Stimulated activated CD8-positive, alpha-beta memory T cell treated with anti-CD3 and anti-CD28 coated beads, Interleukin-15, amount 100 ng/mL, for 1 hour (primary cell): ENCODE measurements at regions not wholly inside any gene's neighbourhood (a gene's known extent, or its start where the extent isn't known, plus 50 kb on each side); places are given as distances from the start of the nearest gene placed in this dataset.

ENCODE experiments used
- DNase-seq: peaks from one replicate; pipeline ENCODE4 v3.0.0-alpha.2; 2020; ENCODE audit warnings: low read depth

DNA sequence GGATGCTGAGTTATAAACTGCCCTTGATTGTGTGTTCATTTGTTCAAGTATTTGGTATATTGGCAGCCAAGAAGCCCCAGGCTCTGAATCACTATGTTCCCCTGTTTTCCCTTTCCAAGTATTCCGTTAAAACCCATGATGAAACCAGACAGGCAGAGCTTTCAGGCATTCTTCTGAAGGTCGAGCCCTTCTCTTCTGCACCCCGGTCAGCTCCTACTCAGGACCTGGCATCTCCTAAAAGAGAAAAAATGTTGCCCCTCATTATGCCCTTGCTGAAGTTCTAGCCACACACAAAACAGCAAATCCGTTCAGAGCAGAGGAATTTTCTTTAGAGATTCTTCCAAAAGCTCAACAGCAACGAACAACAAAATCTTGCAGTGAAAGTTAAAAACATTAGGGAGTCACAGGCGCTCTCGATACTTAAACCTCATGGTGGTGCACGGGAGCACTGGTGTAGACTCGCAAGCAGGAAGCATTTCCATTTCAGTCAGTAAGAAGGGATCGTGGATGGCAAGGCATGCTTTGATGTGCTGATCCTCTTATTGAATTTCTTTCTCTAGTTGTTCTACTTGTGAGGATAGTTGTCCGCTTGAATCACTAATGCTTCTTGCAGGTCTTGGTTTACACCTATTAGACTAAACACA lies 264.9 kb downstream of the SKIDA1 start:
- DNase-seq, result no peak

- no peak for DNase-seq
Measured at GRCh38 chr10:21260066-21260465, 265.4 kb downstream of the SKIDA1 start.

GRCh38 chr10:21257919-21258318 lies 267.6 kb downstream of the SKIDA1 start:
- DNase-seq, result no peak

- DNase-seq, result no peak
Measured at GRCh38 chr10:21257191-21257590, 268.3 kb downstream of the SKIDA1 start.

DNA sequence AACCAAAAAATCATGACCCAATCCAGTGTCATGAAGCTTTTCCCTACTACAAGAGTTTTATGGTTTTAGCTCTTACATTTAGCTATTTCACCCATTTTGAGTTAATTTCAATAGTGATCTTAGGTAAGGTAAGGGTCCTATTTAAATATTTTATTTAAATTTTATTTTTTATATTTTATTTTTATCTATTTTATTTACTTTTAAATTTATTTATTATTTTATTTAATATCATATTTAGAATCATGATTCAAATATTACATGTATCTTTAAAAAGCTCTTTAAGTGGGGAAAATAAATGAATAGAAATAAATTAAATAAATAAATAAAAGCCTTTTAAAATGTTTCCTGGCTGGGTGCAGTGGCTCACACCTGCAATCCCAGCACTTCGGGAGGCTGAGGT lies 276.0 kb downstream of the SKIDA1 start:
- no peak for DNase-seq

- no peak for DNase-seq
Measured at GRCh38 chr10:21247592-21247991, 277.9 kb downstream of the SKIDA1 start.

DNA sequence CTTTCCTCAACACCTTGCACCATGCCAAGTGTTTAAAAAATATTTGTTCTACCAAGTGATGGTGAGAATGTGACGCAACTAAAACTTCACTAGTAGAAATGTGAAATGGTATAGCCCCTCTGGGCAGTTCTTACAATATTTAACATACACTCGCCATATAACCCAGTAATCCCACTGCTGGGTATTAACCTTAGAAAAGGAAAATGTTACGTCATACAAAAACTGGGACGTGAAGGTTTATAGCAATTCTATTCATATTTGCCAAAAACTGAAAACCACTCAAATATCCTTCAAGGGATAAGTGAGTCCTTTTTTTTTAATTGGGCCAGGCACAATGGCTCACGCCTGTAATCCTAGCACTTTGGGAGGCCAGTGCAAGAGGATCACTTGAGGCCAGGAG lies 279.3 kb downstream of the SKIDA1 start:
- no peak for DNase-seq

- DNase-seq, result no peak
Measured at GRCh38 chr10:21243748-21244257, 281.7 kb downstream of the SKIDA1 start.

DNA sequence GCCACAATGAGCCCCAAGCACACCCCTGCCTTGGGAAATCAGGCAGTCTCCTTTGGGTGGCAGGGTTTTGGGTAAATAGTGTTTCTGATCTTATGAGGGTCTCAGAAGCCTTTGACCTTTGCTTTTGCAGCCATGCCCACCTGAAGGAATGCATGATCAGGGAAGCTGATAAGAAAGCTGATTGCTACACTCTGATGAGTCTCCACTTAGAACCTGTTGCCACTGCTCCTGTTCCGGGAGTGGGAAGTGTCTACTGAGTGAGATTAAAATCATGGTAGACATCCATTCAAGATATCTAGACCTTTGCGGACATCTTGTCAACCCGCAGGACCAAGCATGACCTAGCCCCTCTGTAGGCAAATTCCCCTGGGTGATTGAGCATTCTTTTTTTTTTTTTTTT lies 282.6 kb downstream of the SKIDA1 start:
- no peak for DNase-seq

- DNase-seq, result no peak
Measured at GRCh38 chr10:21238717-21239116, 286.8 kb downstream of the SKIDA1 start.

- DNase-seq, result no peak
Measured at GRCh38 chr10:21238044-21238443, 287.4 kb downstream of the SKIDA1 start.

GRCh38 chr10:21234761-21235160 lies 290.7 kb downstream of the SKIDA1 start:
- no peak for DNase-seq

DNA sequence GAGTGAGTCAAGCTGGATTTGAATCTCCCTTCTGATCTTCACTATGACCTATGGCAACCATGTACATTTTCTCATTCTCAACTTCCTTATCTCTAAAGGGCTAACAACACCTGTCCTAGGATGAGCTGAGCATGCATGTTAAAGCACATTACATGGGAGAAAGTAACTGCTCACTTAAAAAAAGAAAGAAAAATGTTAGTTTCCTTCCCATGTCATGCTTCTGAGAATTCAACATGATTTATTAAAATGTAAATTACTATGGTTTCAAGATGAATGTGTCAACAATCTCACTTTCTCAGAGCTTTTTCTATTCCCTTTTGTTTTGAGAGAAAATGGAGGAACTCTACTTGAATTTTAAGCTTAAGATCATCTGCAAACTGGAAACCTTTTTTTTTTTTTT lies 295.3 kb downstream of the SKIDA1 start:
- no peak for DNase-seq

GRCh38 chr10:21217748-21218367 lies 307.6 kb downstream of the SKIDA1 start:
- DNase-seq, result no peak

- no peak for DNase-seq
Measured at GRCh38 chr10:21217107-21217506, 308.4 kb downstream of the SKIDA1 start.

DNA sequence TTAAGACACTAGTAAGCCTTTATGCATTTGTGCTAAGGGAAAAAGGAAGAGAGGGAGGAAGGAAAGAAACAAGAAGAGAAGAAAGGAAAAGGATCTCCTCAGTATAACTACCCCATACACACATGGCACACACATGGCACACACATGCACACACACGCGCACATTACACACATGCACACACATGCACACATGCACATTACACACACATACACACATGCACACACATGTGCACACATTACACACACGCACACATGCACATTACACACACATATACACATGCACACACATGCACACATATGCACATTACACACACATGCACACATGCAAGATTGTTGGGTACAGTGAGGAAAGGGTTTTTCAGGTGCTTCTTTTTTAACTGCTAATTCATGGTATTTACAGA lies 311.2 kb downstream of the SKIDA1 start:
- no peak for DNase-seq

DNA sequence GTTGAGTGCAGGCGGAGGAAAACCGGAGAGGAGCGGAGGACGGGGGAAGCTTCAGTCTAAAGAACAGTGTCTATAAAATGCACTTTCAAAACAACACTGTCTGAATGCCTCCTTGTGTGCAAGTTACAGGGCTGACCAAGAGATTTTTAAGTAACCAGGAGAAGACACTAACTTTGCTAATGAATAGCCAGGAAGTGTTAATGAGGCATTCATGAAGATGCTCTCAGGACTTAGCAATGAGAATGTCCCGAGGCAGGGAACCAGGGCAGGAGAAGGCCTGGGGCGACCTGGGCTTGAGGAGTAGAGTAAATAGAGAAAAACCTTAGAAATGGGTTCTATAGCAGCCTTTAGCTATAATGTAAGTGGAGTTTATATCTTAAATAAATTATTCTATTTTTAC lies 312.1 kb downstream of the SKIDA1 start:
- DNase-seq, result no peak

DNA sequence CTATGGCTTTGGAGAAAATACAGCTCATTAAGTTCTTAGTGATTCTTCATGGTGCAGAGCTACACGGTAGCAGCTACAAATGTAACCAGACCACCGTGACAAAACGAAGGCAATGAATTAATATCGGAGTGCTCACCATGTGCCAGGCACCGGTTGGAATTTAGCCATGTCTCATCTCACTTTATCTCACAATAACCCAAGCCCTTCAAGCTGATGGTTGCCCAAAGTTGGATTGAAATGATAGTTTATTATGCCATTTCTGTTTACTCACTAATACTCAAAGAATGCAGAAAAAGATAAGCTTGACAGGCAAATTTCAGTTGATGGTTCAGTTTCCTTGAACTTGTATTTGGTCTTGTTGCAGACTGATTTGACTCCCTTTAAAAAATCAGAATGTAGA lies 312.6 kb downstream of the SKIDA1 start:
- no peak for DNase-seq

- DNase-seq, result no peak
Measured at GRCh38 chr10:21212348-21212747, 313.1 kb downstream of the SKIDA1 start.

- DNase-seq, result no peak
Measured at GRCh38 chr10:21209495-21209894, 312.4 kb upstream of the NEBL start.

GRCh38 chr10:21208666-21209316 lies 311.7 kb upstream of the NEBL start:
- no peak for DNase-seq

DNA sequence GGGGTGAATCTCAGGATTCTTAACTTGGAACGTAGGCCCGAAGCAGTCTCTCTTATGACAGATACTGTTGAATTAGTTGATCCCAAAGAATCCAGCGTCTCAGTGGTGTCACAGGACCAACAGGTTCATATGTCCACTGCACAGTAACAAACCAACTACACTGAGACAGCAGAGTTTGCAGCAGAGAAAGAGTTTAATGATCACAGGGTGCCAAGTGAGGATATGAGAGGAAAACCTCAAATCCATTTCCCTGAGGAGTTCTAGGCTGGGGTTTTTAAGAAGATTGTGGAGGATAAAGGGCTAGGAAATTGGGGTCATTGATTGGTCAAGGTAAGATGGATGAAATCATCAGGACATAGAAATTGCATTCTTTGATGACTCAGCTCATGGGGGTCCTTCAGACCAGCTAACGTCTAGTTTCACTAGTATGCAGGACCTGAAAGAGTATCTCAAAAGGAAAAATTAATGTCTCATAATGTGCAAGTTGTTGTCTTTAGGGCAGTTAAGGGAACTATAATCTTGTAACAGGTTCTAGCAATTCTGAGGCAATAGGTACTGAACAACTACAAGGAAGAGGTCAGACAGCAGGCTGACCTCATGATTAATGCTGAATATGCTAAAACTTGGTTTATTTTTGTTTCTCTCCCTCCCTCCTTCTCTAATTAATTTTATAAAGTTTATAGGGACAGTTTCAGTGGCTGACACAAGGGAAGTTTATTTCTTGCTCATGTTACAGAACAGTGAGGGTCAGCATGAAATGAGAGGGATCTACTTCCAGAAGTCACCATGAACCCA lies 310.9 kb upstream of the NEBL start:
- no peak for DNase-seq

GRCh38 chr10:21205328-21205727 lies 308.2 kb upstream of the NEBL start:
- no peak for DNase-seq
